B cell (primary cell): ENCODE measurements at regions not wholly inside any gene's neighbourhood (a gene's known extent, or its start where the extent isn't known, plus 50 kb on each side); places are given as distances from the start of the nearest gene placed in this dataset.

ENCODE experiments used
- ATAC-seq: fragments of 200-7000 bp; cut with Tn5 transposase; one replicate; pipeline ENCODE4 v1.10.0; 2021; ENCODE audit warnings: low read depth, mild to moderate bottlenecking, moderate number of reproducible peaks, moderate library complexity
- CTCF ChIA-PET: fragments of 350-600 bp; sonication (Branson Sonifier 250); formaldehyde crosslinking; loops from one replicate; lab custom pipeline; 2021; ENCODE audit warnings: antibody characterized with exemption, inconsistent platforms; lab: Charles Lee
- POLR2A ChIA-PET: fragments of 350-600 bp; sonication (Branson Sonifier 250); formaldehyde crosslinking; loops from one replicate; lab custom pipeline; 2021; ENCODE audit warnings: antibody characterized with exemption; lab: Charles Lee
- DNase-seq: peaks from one replicate; pipeline ENCODE4 v3.0.0; 2013
- H2AFZ ChIP-seq: 2 replicates; pipeline ENCODE4 v1.6.1; 2012; ENCODE audit warnings: mild to moderate bottlenecking, low read depth, low read length; ENCODE audit not compliant: insufficient read depth, poor library complexity, severe bottlenecking
- H3K27ac ChIP-seq, 2 donors: 1 replicate in 1 of 2; 2 replicates in 1 of 2; pipeline ENCODE4 v1.5.1; 2012 to 2013; ENCODE audit warnings: low read length in 2 of 2, mild to moderate bottlenecking in 2 of 2, moderate library complexity in 1 of 2
- H3K27me3 ChIP-seq, 4 experiments: fragments of 200-600 bp in 1 of 4; sonication (generic) in 1 of 4; replicated peaks in 1 of 4; 1 replicate in 2 of 4; 2 replicates in 2 of 4; pipeline versions ENCODE4 v1.6.1 to v1.7.0; 2013 to 2016; ENCODE audit warnings: low read length in 3 of 4, mild to moderate bottlenecking in 2 of 4, mixed read lengths in 1 of 4, moderate library complexity in 1 of 4; ENCODE audit not compliant: insufficient read depth in 4 of 4, control insufficient read depth in 3 of 4; ENCODE audit errors: control extremely low read depth in 1 of 4
- H3K36me3 ChIP-seq, 2 experiments: replicated peaks in 1 of 2; 1 replicate in 1 of 2; 2 replicates in 1 of 2; pipeline versions ENCODE4 v1.6.1 to v1.7.1; 2013; ENCODE audit warnings: low read length in 1 of 2; ENCODE audit not compliant: insufficient read depth in 2 of 2, control insufficient read depth in 1 of 2; ENCODE audit errors: control extremely low read depth in 1 of 2, extremely low read depth in 1 of 2
- H3K4me1 ChIP-seq, 2 donors: fragments of 200-600 bp in 1 of 2; sonication (generic) in 1 of 2; 1 replicate in 1 of 2; 2 replicates in 1 of 2; pipeline versions ENCODE4 v1.5.1 to v1.6.1; 2013 to 2017; ENCODE audit warnings: low read length in 2 of 2; ENCODE audit not compliant: control insufficient read depth in 2 of 2, insufficient read depth in 2 of 2
- H3K4me2 ChIP-seq: replicated peaks from 2 replicates; pipeline ENCODE3; 2012; ENCODE audit warnings: mild to moderate bottlenecking, low read depth, low read length; ENCODE audit not compliant: poor library complexity, severe bottlenecking
- H3K4me3 ChIP-seq, 5 experiments: fragments of 200-600 bp in 1 of 5; sonication (generic) in 1 of 5; 1 replicate in 3 of 5; 2 replicates in 2 of 5; pipeline versions ENCODE4 v1.5.1 to v1.7.0; 2011 to 2016; ENCODE audit warnings: low read length in 4 of 5, mild to moderate bottlenecking in 4 of 5, low read depth in 2 of 5, control low read depth in 1 of 5, moderate library complexity in 1 of 5; ENCODE audit not compliant: insufficient read depth in 1 of 5; ENCODE audit errors: control extremely low read depth in 1 of 5, extremely low read depth in 1 of 5
- H3K79me2 ChIP-seq: fragments of 200-600 bp; sonication (generic); one replicate; pipeline ENCODE4 v1.6.0; 2016; ENCODE audit warnings: low read length; ENCODE audit not compliant: control insufficient read depth, insufficient read depth
- H3K9ac ChIP-seq: fragments of 200-600 bp; sonication (generic); 2 replicates; pipeline ENCODE4 v1.6.1; 2017; ENCODE audit warnings: mild to moderate bottlenecking, low read length, moderate library complexity
- H3K9me3 ChIP-seq, 3 donors: one replicate each; pipeline versions ENCODE4 v1.6.1 to v1.7.1; 2013; ENCODE audit warnings: low read length in 2 of 3; ENCODE audit not compliant: control insufficient read depth in 2 of 3, insufficient read depth in 1 of 3; ENCODE audit errors: control extremely low read depth in 1 of 3
- H4K20me1 ChIP-seq: 2 replicates; pipeline ENCODE4 v1.6.0; 2012; ENCODE audit warnings: mild to moderate bottlenecking, low read length; ENCODE audit not compliant: insufficient read depth, control insufficient read depth, poor library complexity, severe bottlenecking
- H3K27ac Mint-ChIP-seq: one replicate; pipeline ENCODE4 v1.8.0; 2021; ENCODE audit warnings: mixed read lengths
- H3K27me3 Mint-ChIP-seq: one replicate; pipeline ENCODE4 v1.8.0; 2021; ENCODE audit warnings: mixed read lengths
- H3K4me1 Mint-ChIP-seq: one replicate; pipeline ENCODE4 v1.8.0; 2021; ENCODE audit warnings: mixed read lengths
- H3K4me3 Mint-ChIP-seq: one replicate; pipeline ENCODE4 v1.8.0; 2021; ENCODE audit warnings: mixed read lengths
- H3K9me3 Mint-ChIP-seq: one replicate; pipeline ENCODE4 v1.8.0; 2022; ENCODE audit warnings: mixed read lengths; ENCODE audit not compliant: insufficient read depth
- CTCF ChIP-seq: fragments of 200-600 bp; IDR thresholded peaks from one replicate; pipeline ENCODE4 v1.8.0; 2022; ENCODE audit warnings: antibody characterized with exemption, mild to moderate bottlenecking
- EZH2 ChIP-seq: IDR thresholded peaks from 2 replicates; pipeline ENCODE4 v1.6.1; 2012; ENCODE audit warnings: borderline replicate concordance, low read depth, mild to moderate bottlenecking, moderate library complexity, low read length; ENCODE audit not compliant: insufficient read depth, poor library complexity, severe bottlenecking
- WGBS: methylation state at CpG from one replicate; pipeline ENCODE4 v1.1.5; 2013; ENCODE audit warnings: missing lambda C conversion rate; ENCODE audit not compliant: insufficient coverage; 5-methylcytosine and 5-hydroxymethylcytosine counted together
- intact Hi-C: fragments of 100-400 bp; cut with micrococcal nuclease; formaldehyde crosslinking; loops from one replicate; pipeline ENCODE4 v1.10.0; 2022

- no peaks in the 10 kb centered on the region for H3K9me3 Mint-ChIP-seq
- DNase-seq, result no peak
- ATAC-seq, result no peak
- ChIA-PET POLR2A (no interaction called here), CTCF (no interaction called here)
- no peak overlapping the region for H3K4me2 ChIP-seq
- WGBS, result 83% methylated on average over 3 of the region's 3 CpGs
- H3K27me3 ChIP-seq, result peaks cover 0 to 5% (median 0%) of the 10 kb centered on the region in 4 experiments
- no peaks in the 10 kb centered on the region for H3K36me3 ChIP-seq
- no peak overlapping the region for H3K9ac ChIP-seq
- intact Hi-C loops, result no loop called here
- H3K4me1 Mint-ChIP-seq, result no peaks in the 10 kb centered on the region
- no peaks in the 10 kb centered on the region for H3K4me1 ChIP-seq
- H3K27me3 Mint-ChIP-seq, result peaks cover 21% of the 10 kb centered on the region
- no peaks in the 10 kb centered on the region for H3K79me2 ChIP-seq
- TF ChIP-seq EZH2 (no peak), CTCF (no peak)
- H3K4me3 Mint-ChIP-seq, result no peak overlapping the region
- H3K27ac Mint-ChIP-seq, result no peak overlapping the region
- no peak overlapping the region for H3K27ac ChIP-seq
- H3K9me3 ChIP-seq, result no peaks in the 10 kb centered on the region
- no peak overlapping the region for H3K4me3 ChIP-seq
- no peak overlapping the region for H2AFZ ChIP-seq
- H4K20me1 ChIP-seq, result no peaks in the 10 kb centered on the region
These were observed 74.9 kb downstream of the KCTD15 start for GRCh38 chr19:33871605-33872004.

- intact Hi-C loops, result no loop called here
- POLR2A ChIA-PET, result no interaction called here
- no peaks in the 10 kb centered on the region for H4K20me1 ChIP-seq
- no peak overlapping the region for H3K4me3 Mint-ChIP-seq
- WGBS, result 91% methylated on average over 2 of the region's 4 CpGs
- CTCF ChIA-PET, result no interaction called here
- DNase-seq (no peak), ATAC-seq (no peak)
- H3K4me1 Mint-ChIP-seq, result no peaks in the 10 kb centered on the region
- no peaks in the 10 kb centered on the region for H3K79me2 ChIP-seq
- no peaks in the 10 kb centered on the region for H3K36me3 ChIP-seq
- no peak overlapping the region for H2AFZ ChIP-seq
- H3K27ac ChIP-seq, result no peak overlapping the region
- peaks cover 0 to 5% (median 0%) of the 10 kb centered on the region in 4 experiments for H3K27me3 ChIP-seq
- H3K27me3 Mint-ChIP-seq, result peaks cover 19% of the 10 kb centered on the region
- no peak overlapping the region for H3K4me3 ChIP-seq
- H3K4me1 ChIP-seq, result no peaks in the 10 kb centered on the region
- no peak overlapping the region for H3K27ac Mint-ChIP-seq
- no peak overlapping the region for H3K9ac ChIP-seq
- H3K4me2 ChIP-seq, result no peak overlapping the region
- TF ChIP-seq CTCF (no peak), EZH2 (no peak)
- H3K9me3 ChIP-seq, result no peaks in the 10 kb centered on the region
- H3K9me3 Mint-ChIP-seq, result no peaks in the 10 kb centered on the region
These were observed 76.0 kb downstream of the KCTD15 start for GRCh38 chr19:33872445-33873320.
